ENCODE measurements at regions not wholly inside any gene's neighbourhood (a gene's known extent, or its start where the extent isn't known, plus 50 kb on each side); places are given as distances from the start of the nearest gene placed in this dataset.
"Not testable (repeated sequence)": the region's sequence is repeated elsewhere in the genome, so short reads cannot be mapped to it uniquely, and the experiment has no call there.

- no peak for DNase-seq (ENCODE audit: extremely low read depth in 1 of 2, low read depth in 1 of 2)
Measured at GRCh38 chr1:229856009-229856650, 210.9 kb upstream of the GALNT2 start.

- no peak for DNase-seq (ENCODE audit: extremely low read depth in 1 of 2, low read depth in 1 of 2)
Measured at GRCh38 chr1:229857585-229857984, 209.5 kb upstream of the GALNT2 start.

DNA sequence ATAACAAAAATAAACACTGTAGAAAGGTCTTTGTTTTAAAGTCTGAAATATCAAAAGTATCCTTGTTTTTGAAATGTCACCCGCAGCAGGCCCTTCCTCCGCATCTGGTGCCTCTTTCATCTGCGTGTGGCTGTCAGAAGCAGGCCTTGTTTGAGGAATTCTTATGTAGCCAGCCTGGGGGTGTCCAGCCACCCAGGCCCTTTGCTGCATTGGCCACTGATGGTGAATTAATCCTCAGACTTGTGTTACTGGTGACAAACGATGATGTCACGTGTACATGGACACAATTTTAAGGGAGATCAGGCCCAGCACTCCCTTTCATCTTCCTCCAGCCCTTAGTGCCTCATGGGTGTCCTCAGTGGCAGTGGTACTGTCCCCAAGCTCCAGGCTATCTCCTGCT, 208.0 kb upstream of the GALNT2 start:
- no peak for DNase-seq (ENCODE audit: extremely low read depth in 1 of 2, low read depth in 1 of 2)

GRCh38 chr1:229860926-229861325, 206.1 kb upstream of the GALNT2 start:
- DNase-seq (ENCODE audit: extremely low read depth in 1 of 2, low read depth in 1 of 2) = no peak

GRCh38 chr1:229862017-229862774, 204.8 kb upstream of the GALNT2 start:
- DNase-seq (ENCODE audit: extremely low read depth in 1 of 2, low read depth in 1 of 2) = no peak

GRCh38 chr1:229863651-229864545, 203.1 kb upstream of the GALNT2 start:
- DNase-seq (ENCODE audit: extremely low read depth in 1 of 2, low read depth in 1 of 2) = no peak

DNA sequence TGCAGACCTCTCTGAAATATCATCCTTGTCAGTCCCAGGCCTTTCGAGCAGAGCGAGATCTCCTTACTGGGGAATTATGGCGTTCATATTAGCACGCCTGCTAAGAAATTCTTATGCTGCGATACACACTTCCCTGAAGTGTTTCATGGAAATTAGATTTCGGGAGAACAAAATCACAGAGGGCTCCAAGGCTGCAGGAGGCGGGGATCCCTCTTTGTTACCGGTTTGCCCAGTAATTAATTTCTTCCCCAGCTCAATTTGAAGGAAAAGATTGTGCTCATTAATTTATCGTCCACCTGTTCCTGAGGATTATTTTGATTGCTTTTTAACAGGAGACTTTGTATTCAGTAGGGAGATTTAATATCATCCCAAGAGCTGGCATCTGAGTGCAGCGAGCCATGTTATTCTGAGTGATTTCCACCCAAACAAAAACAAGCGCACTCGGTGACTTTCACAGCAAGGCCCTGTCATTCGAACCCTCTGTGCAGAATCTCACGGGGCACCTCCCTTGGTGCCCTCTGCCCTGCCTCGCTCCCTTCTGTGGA, 202.3 kb upstream of the GALNT2 start:
- DNase-seq (ENCODE audit: extremely low read depth in 1 of 2, low read depth in 1 of 2) = no peak

DNA sequence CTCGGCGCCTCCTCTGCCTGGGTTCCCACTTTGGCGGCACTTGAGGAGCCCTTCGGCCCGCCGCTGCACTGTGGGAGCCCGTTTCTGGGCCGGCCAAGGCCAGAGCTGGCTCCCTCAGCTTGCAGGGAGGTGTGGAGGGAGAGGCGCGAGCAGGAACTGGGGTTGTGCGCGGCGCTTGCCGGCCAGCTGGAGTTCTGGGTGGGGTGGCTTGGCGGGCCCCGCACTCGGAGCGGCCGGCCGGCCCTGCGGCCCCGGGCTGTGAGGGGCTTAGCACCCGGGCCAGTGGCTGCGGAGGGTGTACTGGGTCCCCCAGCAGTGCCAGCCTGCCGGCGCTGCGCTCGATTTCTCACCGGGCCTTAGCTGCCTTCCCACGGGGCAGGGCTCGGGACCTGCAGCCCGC, 201.7 kb upstream of the GALNT2 start:
- DNase-seq (ENCODE audit: extremely low read depth in 1 of 2, low read depth in 1 of 2) = not testable (repeated sequence)

DNA sequence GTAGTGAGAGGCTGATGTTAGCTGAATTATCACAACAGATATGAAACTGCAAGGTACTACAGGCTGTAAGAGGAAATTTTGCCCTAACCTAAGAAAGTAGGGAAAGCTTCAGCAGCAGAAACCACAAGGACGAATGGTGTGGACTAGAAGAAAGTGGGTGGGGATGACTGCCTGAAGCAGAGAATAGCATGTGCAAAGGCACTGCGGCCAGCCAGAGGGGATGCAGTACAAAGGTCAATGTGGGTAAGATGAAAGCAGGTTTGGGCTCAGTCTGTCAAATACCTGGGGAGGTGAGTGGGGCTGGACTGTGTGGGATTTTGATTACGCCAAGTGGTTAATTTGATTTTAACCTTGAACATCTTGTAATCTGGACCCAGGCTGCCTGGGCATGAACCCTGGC, 199.3 kb upstream of the GALNT2 start:
- no peak for DNase-seq (ENCODE audit: extremely low read depth in 1 of 2, low read depth in 1 of 2)

- DNase-seq (ENCODE audit: extremely low read depth in 1 of 2, low read depth in 1 of 2) = no peak
Measured at GRCh38 chr1:229869240-229869639, 197.8 kb upstream of the GALNT2 start.

- no peak for DNase-seq (ENCODE audit: extremely low read depth in 1 of 2, low read depth in 1 of 2)
Measured at GRCh38 chr1:229869687-229870086, 197.4 kb upstream of the GALNT2 start.

DNA sequence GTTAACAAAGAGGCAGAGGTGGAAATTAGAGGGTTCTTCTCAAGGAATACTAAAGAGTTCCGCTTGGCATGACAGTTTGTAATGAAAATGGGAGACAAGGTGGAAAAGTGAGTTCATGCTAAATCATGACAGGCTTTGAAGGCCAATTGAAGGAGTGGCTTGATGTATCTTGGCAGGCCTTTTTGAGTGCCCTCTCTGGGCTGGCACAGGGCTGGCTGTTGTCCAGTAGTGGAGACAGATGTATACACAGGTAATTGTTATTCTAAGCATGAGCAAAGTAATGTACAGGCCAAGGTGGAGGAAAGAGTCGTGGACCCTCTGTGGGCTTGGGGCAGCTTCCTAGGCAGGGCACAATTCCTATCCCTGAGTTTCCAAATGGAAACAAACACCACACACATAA, 196.7 kb upstream of the GALNT2 start:
- DNase-seq (ENCODE audit: extremely low read depth in 1 of 2, low read depth in 1 of 2) = no peak

DNA sequence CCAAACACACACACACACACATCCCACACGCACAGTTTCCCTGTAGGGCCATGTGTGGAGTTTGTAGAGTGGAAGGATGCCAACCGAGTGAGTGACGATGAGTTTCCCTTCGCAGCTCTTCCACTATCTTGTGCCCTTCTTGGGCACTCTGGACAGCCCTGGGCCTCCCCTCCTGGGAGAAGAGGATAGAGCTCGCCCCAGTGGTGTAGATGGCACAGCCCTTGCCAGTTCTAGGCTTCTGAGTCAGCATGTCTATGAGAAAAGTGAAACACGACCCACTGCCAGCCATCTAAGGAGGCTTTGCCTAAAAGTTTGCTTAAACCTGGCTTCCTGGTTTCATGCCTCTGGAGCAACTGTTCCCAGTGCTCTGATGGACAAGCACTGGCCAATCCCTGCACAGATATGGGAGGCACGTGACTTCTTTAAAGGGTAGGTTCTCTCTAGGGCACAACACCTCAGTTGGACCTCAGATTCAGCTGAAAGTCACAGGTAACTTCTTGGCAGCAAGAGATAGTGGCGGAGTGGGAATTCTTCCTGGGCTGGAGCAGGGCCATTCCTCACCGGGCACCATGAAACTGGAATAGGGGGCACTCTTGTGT, 195.9 kb upstream of the GALNT2 start:
- no peak for DNase-seq (ENCODE audit: extremely low read depth in 1 of 2, low read depth in 1 of 2)

DNA sequence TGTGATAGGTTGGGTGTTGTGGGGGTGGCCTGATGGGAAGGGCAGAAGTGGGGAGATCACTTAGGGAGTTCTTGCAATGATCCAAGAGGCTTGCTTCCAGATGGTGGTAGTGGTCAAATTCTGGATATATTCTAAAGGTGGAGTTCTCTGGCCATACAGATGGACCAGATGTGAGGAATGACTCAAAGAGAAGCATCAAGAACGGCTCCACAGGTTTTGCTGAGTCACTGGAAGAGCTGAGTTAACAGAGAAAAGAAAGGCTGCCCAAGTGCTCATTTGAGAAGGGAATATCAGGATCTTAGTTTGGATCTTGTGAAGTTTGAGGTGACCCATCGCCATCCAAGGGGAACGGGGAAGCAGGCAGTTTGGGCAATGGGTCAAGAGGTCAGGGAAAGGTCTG, 192.9 kb upstream of the GALNT2 start:
- no peak for DNase-seq (ENCODE audit: extremely low read depth in 1 of 2, low read depth in 1 of 2)

GRCh38 chr1:229874609-229875008, 192.4 kb upstream of the GALNT2 start:
- DNase-seq (ENCODE audit: extremely low read depth in 1 of 2, low read depth in 1 of 2) = no peak

DNA sequence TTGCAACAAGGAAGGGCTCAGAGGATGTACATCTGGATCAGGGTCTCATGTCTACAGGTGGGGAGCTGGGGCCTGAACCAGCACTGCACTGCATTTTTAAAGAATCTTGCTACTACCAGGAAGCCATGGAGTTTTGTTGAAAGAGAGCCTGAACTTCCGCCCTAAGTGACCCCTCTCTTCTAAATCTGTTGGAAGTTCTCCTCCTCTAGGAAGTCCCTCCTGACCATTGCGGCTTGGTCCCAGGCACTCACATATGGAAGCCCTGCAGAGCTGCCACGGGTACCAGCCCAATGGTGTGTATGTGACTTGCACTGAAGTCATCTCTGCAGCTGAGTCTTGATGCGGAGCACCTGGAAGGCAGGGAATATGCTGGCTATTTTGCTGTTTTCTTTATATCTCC, 192.0 kb upstream of the GALNT2 start:
- DNase-seq (ENCODE audit: extremely low read depth in 1 of 2, low read depth in 1 of 2) = no peak

- DNase-seq (ENCODE audit: extremely low read depth in 1 of 2, low read depth in 1 of 2) = no peak
Measured at GRCh38 chr1:229879746-229880145, 187.3 kb upstream of the GALNT2 start.

GRCh38 chr1:229880271-229881170, 186.5 kb upstream of the GALNT2 start:
- DNase-seq (ENCODE audit: extremely low read depth in 1 of 2, low read depth in 1 of 2) = no peak

GRCh38 chr1:229882621-229883020, 184.4 kb upstream of the GALNT2 start:
- DNase-seq (ENCODE audit: extremely low read depth in 1 of 2, low read depth in 1 of 2) = no peak

Data from activated CD8-positive, alpha-beta memory T cell treated with anti-CD3 and anti-CD28 coated beads for 1 hour (primary cell).